ENCODE measurements at regions not wholly inside any gene's neighbourhood (a gene's known extent, or its start where the extent isn't known, plus 50 kb on each side); places are given as distances from the start of the nearest gene placed in this dataset.

- Histone ChIP-seq H3K79me2 (ENCODE audit: insufficient read depth, low read length) (no peaks in the 10 kb centered on the region), H3K4me1 (ENCODE audit: insufficient read depth, low read length) (no peaks in the 10 kb centered on the region), H3K27me3 (ENCODE audit: insufficient read depth, low read length, poor library complexity) (no peaks in the 10 kb centered on the region), H4K20me1 (ENCODE audit: insufficient read depth, low read length) (no peaks in the 10 kb centered on the region), H3K36me3 (ENCODE audit: insufficient read depth, low read length) (no peaks in the 10 kb centered on the region), H3K9me3 (ENCODE audit: insufficient read depth, low read length, severe bottlenecking) (no peaks in the 10 kb centered on the region), H3K27ac (ENCODE audit: low read length) (no peak overlapping the region), H3K9ac (ENCODE audit: low read depth, low read length) (no peak overlapping the region), H3K4me3 (ENCODE audit: low read depth in 1 of 2, low read length in 2 of 2) (no peak overlapping the region), H2AFZ (ENCODE audit: low read depth, low read length) (no peak overlapping the region), H3K4me2 (ENCODE audit: insufficient read depth, low read length) (no peak overlapping the region)
- no peak for DNase-seq
- ATAC-seq (ENCODE audit: insufficient read depth, low read depth): no peak
- TF ChIP-seq EZH2 (IDR thresholded peaks at IDR 0.05; ENCODE audit: borderline replicate concordance, low read depth, low read length, severe bottlenecking): no peak
- TF ChIP-seq CTCF (IDR thresholded peaks at IDR 0.05; ENCODE audit: borderline replicate concordance, extremely low read depth, low read length, poor library complexity, severe bottlenecking): no peak
These were observed 287.8 kb upstream of the GOLIM4 start for GRCh38 chr3:168383573-168383972.

- no peak for ATAC-seq (ENCODE audit: insufficient read depth, low read depth)
- Histone ChIP-seq H3K27ac (ENCODE audit: low read length) (no peak overlapping the region), H4K20me1 (ENCODE audit: insufficient read depth, low read length) (no peaks in the 10 kb centered on the region), H3K4me1 (ENCODE audit: insufficient read depth, low read length) (no peaks in the 10 kb centered on the region), H3K79me2 (ENCODE audit: insufficient read depth, low read length) (no peaks in the 10 kb centered on the region), H3K36me3 (ENCODE audit: insufficient read depth, low read length) (no peaks in the 10 kb centered on the region), H3K27me3 (ENCODE audit: insufficient read depth, low read length, poor library complexity) (no peaks in the 10 kb centered on the region), H3K9me3 (ENCODE audit: insufficient read depth, low read length, severe bottlenecking) (no peaks in the 10 kb centered on the region), H3K4me3 (ENCODE audit: low read depth in 1 of 2, low read length in 2 of 2) (no peak overlapping the region), H3K9ac (ENCODE audit: low read depth, low read length) (no peak overlapping the region), H2AFZ (ENCODE audit: low read depth, low read length) (no peak overlapping the region), H3K4me2 (ENCODE audit: insufficient read depth, low read length) (no peak overlapping the region)
- DNase-seq: no peak
- TF ChIP-seq CTCF (IDR thresholded peaks at IDR 0.05; ENCODE audit: borderline replicate concordance, extremely low read depth, low read length, poor library complexity, severe bottlenecking) (no peak), EZH2 (IDR thresholded peaks at IDR 0.05; ENCODE audit: borderline replicate concordance, low read depth, low read length, severe bottlenecking) (no peak)
These were observed 276.1 kb upstream of the GOLIM4 start for GRCh38 chr3:168371846-168372245.

- no peaks in the 10 kb centered on the region for H3K79me2 ChIP-seq (ENCODE audit: insufficient read depth, low read length)
- no peaks in the 10 kb centered on the region for H3K27me3 ChIP-seq (ENCODE audit: insufficient read depth, low read length, poor library complexity)
- no peak overlapping the region for H3K4me2 ChIP-seq (ENCODE audit: insufficient read depth, low read length)
- H3K4me3 ChIP-seq (ENCODE audit: low read depth in 1 of 2, low read length in 2 of 2): no peak overlapping the region
- H4K20me1 ChIP-seq (ENCODE audit: insufficient read depth, low read length): no peaks in the 10 kb centered on the region
- TF ChIP-seq EZH2 (IDR thresholded peaks at IDR 0.05; ENCODE audit: borderline replicate concordance, low read depth, low read length, severe bottlenecking) (no peak), CTCF (IDR thresholded peaks at IDR 0.05; ENCODE audit: borderline replicate concordance, extremely low read depth, low read length, poor library complexity, severe bottlenecking) (no peak)
- no peaks in the 10 kb centered on the region for H3K9me3 ChIP-seq (ENCODE audit: insufficient read depth, low read length, severe bottlenecking)
- ATAC-seq (ENCODE audit: insufficient read depth, low read depth) (no peak), DNase-seq (no peak)
- H3K4me1 ChIP-seq (ENCODE audit: insufficient read depth, low read length): no peaks in the 10 kb centered on the region
- H3K9ac ChIP-seq (ENCODE audit: low read depth, low read length): no peak overlapping the region
- H3K36me3 ChIP-seq (ENCODE audit: insufficient read depth, low read length): no peaks in the 10 kb centered on the region
- H3K27ac ChIP-seq (ENCODE audit: low read length): no peak overlapping the region
- H2AFZ ChIP-seq (ENCODE audit: low read depth, low read length): no peak overlapping the region
These were observed 269.2 kb upstream of the GOLIM4 start for GRCh38 chr3:168364967-168365366.
